ENCODE measurements at regions not wholly inside any gene's neighbourhood (a gene's known extent, or its start where the extent isn't known, plus 50 kb on each side); places are given as distances from the start of the nearest gene placed in this dataset.
"Not testable (repeated sequence)": the region's sequence is repeated elsewhere in the genome, so short reads cannot be mapped to it uniquely, and the experiment has no call there.

DNA sequence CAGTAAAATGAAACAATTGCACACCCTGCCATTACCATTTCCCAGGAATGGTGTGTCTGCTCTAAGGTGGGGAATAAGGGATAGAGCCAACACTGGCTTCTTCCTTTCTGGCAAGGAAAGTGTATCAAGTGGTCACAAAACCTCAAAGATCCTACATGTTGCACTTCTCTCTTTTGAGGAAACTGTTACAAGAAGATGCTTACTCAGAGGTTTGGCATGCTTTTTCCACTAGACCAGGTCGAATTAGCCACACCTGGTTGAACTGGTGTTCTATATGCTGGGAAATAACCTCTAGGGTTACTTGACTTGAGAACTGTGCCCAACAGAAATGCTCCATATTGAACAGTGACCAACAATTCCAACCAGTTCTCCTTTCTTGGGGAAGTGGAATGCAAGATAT is 102.9 kb downstream of the LRRN1 start:
- DNase-seq (ENCODE audit: low spot score) = no peak

DNA sequence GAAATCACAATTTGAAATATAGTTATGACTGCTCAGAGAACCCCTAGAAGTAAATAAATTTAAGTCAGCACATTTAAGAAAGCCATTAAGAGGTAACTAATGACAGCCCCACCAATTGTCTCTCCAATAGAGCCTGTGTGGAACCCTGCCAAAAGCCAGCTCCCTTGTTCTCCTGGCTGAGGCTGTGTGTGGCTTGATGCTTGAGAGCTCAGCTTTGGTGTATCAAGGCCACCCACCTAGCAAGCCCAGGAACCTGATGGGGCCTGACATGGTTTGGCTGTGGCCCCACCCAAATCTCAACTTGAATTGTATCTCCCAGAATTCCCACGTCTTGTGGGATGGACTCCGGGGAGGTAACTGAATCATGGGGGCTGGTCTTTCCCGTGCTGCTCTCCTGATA is 106.9 kb downstream of the LRRN1 start:
- no peak for DNase-seq (ENCODE audit: low spot score)

DNA sequence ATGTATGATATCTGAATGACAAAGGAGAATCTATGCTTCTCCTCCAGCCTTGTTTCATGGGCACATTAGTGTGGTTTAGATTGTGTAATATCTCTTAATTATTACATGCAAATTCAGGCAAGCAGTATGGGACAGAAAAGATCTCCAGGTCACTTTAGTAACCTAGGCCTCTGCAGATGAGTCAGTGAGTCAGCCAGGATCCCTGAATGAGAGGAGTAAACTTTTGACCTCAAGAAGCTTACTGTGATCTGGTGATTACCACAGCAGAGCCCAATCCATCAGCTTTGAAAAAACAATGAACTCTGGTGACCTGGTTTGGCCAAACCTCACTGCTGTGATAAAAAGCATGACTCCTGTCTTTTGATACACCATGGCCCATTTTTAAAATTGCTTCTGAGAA is 107.8 kb downstream of the LRRN1 start:
- no peak for DNase-seq (ENCODE audit: low spot score)

DNA sequence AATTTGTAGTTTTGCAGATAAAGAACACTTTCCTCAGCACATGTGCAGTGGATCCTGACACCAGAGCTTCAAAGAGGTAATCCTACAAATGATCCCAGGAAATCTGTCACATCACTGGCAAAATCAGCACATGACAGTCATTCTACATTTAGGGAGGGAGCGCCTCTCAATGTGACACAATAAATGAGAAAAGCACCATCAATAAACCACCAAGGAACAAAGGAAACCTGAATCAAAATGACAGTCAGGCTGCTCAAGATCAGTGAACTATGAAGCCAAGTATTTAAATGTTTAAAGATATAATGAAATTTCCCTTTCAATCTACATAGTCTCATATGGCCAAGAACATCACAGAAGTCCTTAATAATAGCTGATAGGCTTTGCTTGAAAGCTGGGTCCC is 119.5 kb downstream of the LRRN1 start:
- DNase-seq (ENCODE audit: low spot score) = no peak

DNA sequence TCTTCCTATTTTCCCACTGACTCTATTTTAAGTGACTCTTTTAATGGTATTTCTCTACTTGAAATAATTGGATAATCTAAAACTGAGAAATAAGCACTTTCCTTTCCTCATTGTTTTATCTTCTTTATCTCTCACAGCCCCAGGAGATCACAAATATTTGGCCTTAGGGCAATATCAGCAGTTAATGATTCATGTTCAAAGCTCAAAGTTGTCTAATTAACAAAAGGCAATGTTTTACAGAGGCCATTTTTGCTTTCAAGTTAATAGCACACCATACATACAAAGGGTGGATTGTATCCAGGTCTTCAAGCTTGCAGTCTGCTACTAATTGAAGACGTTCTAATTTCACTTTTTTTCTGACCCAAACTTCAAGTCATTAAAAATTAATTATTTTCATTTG is 120.1 kb downstream of the LRRN1 start:
- no peak for DNase-seq (ENCODE audit: low spot score)

DNA sequence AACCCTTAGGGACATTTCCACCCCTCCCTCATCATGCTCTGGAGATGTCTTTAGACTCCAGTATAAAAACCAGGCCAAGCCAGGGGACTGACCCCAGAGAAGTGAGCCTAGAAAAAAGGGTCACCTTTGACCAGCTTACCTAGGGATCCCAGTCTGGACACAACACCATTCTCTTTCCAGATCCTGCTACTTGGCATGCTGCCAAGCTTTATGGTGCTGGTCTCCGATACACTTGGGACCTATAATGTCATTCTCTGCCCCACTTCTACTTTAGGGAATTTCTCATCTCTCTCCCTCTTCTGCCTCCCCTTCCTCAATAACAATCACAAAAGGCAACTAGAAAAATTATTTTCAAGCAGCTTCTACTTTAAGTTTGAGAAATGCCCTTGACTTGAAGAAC is 124.4 kb downstream of the LRRN1 start:
- no peak for DNase-seq (ENCODE audit: low spot score)

DNA sequence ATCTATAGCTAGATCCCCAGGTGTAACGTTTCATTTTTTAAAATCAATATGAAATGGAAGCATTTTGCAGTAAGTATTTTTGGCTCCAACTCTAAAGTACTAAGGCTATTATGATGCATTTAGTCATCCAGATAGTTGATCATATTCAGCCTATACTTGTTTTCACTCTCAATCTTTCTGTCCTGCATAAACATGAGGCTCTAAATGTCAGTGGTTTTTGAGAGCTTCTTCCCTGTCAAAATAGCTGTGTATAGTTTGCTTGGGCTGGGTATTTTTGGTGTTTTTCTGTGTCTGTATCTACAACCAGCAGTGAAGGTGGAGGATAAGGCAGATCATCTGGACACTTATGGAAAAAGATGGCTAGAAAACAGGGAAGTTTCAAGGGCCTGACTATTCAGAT is 128.0 kb downstream of the LRRN1 start:
- DNase-seq (ENCODE audit: low spot score) = no peak

DNA sequence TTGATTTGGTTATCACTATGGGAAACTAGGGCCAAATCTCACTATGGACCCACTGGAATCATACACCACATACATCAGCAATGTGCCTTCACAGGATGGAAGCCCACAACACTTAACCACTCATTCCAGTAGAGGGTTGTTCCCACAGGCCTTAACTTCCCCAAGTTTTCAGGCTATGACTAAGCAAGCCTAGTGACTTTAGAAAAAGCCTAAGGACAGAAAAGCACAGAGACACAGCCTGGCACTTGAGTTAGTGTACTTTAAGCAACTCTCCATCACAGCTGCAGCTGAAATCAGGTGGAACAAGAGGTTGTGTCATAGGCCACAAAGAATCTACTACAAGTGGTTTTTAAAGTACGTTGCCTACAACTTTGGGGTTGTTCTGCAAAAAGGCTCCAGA is 128.7 kb downstream of the LRRN1 start:
- DNase-seq (ENCODE audit: low spot score) = no peak

DNA sequence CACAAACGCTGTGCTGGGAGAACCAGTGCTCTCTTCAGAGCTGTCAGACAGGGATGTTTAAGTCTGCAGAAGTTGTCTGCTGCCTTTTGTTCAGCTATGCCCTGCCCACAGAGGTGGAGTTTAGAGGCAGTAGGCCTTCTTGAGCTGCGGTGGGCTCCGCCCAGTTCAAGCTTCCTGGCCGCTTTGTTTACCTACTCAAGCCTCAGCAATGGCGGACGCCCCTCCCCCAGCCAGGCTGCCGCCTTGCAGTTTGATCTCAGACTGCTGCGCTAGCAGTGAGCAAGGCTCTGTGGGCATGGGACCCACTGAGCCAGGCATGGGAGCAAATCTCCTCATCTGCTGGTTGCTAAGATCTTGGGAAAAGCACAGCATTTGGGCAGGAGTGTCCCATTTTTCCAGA is 142.1 kb downstream of the LRRN1 start:
- not testable (repeated sequence) for DNase-seq (ENCODE audit: low spot score)

DNA sequence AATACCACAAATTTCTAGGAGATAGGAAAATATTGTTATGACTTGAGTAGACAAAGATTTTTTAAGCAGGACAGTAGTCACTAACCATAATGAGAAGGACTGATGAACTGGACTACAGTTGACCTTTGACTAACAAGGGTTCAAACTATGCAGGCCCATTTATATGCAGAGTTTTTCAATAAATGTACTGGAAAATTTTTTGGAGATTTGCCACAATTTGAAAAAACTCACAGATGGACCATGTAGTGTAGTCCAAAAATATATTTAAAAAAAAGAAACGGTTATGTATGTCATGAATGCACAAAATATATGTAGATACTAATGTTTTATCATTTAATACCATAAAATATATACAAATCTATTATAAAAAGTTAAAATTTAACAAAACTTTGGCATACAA is 151.8 kb downstream of the LRRN1 start:
- no peak for DNase-seq (ENCODE audit: low spot score)

DNA sequence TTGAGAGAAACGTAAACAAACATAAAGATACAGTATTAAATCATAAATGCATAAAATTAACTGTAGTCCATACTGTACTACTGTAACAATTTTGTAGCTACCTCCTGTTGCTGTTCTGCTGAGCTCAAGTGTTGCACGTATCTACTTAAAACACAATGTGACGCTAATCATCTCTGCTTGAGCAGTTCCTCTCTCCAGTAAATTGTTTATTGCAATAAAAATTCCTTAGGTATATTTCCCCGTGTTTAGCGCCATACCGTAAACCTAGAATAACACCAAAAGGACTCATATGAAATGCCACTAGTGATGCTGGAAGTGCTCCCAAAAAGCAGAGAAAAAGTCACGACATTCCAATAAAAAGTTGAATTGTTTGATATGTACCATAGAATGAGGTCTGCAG is 152.3 kb downstream of the LRRN1 start:
- DNase-seq (ENCODE audit: low spot score) = no peak

DNA sequence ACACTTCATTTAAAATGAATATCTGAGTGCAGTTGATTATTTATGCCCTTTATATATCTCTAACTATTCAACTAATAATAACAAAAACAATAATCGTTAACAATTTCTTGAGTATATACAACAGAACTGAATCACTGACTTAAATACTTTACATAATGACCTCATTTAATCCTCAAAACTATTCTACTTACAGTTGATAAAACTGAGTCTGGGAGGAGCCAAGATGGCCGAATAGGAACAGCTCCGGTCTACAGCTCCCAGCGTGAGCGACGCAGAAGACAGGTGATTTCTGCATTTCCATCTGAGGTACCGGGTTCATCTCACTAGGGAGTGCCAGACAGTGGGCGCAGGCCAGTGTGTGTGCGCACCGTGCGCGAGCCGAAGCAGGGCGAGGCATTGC is 163.6 kb downstream of the LRRN1 start:
- DNase-seq (ENCODE audit: low spot score) = not testable (repeated sequence)

DNA sequence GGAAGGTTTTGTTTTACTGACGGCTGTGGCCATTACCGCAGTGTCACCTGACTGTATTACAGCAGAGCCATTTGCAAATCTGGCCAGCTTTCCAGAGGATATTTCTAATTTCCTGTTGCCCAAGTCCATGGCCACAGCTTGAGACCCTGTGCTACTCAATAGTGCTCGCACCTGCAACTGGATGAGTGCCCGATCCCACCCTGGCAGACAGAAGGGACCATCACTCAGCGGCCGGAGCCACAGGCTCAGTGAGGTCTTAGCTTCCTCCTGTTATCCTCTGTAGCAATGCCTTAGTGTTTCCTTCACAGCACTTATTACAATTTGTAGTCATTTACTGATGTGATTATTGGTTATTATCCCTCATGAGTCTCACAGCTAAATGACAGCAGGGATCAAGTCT is 184.8 kb downstream of the LRRN1 start:
- DNase-seq (ENCODE audit: low spot score) = no peak

DNA sequence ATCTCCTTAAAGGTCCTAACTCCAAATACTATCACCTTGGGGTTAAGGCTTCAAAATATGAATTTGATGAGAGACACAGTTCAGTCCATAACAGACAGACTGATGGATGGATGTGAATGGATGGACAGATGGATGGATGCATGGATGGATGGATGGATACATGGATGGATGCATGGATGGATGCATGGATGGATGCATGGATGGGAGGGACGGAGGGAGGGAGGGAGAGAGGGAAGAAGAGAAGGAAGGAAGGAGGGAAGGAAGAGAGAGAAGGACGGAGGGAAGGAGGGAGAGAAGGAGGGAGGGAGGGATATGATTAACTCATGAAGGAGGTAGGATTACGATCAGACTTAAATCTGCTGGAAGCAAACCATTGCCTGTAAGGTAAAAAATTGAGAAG is 192.4 kb downstream of the LRRN1 start:
- no peak for DNase-seq (ENCODE audit: low spot score)

DNA sequence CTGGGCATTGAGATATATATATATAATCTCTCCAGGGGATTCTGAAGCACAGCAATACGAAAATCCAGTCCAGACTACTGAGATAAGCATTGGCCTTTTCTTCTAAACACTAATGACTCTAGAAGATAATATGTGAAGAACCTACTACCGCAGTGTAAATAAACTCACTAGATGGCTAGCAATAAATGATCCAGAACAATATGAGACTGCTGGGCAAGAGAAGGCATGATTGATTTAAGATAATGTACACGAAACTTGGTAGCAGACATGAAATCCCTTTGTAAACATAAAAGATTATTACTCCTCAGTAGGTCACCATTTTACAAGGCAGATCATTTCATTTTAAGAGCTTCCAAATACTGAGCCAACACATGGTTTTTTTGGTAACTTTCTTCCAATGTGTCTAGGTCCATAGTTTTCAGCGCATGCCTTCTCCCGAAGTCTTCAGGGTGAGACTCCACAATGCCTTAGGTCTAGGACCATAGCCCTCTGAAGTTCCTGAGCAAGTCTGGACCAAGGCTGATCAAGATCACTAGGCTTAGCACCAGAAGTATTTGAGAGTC is 193.2 kb downstream of the LRRN1 start:
- DNase-seq (ENCODE audit: low spot score) = no peak

DNA sequence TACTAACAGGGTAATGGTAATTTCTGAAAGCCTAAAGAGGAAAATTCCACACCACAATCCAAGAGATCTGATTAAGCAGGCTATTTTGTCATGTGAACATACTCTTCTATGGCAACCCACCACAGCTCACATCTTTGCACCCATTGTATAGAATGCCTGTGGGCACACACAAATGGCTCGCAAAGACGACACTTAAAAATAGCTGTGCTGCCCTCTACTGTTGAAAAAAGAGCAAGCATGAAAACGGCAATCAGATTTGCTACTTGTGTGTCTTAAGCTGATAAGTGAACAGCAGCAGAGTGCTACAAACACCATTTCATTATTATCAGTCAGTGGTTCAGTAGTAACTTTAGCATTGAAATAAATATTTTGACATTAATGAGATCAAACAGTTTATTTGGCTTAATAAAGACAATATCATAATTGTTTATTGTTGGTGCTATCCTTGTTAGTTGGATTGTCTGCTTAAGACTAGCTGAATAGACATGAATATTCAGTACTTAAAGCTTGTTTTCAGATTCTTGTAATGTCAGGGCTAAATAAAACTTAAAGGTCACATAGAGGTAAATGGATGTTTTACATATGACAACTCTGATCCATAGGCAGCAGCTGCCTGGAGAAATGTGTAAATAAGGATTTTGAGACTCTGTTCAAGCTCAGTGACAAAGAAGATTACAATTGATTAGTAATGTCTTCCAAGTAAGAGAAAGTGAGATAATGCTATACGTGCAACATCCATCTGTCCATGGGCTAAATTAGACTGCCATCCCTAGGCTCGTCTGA is 199.1 kb downstream of the LRRN1 start:
- peak; percentile 51 for DNase-seq (ENCODE audit: low spot score)

DNA sequence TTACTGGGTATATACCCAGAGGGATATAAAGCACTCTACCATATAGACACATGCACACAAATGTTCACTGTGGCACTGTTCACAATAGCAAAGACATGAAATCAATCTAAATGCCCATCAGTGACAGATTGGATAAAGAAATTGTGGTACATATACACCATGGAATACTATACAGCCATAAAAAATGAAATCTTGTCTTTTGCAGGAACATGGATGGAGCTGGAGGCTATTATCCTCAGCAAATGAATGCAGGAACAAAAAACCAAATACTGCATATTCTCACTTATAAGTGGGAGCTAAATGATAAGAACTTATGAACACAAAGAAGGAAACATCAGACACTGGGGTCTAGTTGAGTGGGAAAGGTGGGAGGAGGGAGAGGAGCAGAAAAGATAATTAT is 200.1 kb downstream of the LRRN1 start:
- not testable (repeated sequence) for DNase-seq (ENCODE audit: low spot score)

DNA sequence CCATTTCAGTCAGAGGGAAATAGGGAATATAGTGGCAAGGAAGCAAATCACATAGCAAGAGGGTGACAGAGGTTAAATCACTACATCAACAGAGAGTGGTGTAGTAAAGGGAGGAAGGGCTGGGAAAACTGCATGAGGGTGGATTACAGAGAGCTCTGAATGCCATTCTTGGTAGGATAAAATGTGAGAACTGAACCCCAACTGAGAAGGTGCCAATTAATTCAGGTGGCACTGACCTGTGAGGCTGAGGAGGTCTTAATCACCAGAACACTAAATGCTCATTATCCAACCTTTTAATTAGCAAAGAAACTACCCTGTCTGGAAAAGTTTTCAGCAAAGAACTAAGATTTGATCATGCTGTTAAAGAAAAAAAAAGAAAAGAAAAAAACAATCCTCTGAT is 202.7 kb downstream of the LRRN1 start:
- DNase-seq (ENCODE audit: low spot score) = no peak

DNA sequence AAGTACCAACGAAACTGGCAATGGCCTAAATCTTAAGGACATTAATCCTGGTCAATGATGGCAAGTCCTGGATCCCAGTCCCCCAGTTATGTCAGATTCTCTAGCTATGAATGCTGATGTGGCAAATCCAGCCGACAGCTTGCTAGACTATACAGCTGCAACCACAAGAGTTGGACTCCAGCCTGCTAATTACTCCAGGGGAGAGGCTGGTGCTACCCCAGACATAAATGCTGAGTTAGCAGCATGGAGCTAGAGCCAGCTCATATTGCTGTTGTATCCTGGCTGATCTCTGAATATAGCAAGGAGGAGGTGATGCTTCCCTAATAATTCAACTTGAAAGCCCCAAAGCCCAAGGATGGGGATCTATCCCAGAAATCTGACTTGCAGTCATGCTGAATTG is 207.1 kb downstream of the LRRN1 start:
- no peak for DNase-seq (ENCODE audit: low spot score)

DNA sequence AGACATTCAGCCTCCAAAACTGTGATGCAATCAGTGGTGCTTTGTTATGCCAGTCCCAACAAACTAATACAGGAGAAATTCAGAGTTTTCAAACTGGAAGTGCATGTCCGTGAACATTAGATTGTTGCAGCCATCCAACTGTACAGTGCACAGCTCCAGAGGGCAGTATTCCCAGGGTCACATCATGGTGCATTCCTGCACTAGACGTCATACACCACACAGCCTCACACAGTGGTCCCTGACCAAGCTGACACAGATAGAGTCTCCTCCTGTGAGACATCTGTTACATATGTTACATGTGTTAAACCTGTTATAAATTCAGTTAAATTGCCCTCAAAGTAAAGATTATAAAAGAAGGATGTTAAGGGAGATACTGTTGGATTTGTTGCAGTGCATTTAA is 209.0 kb downstream of the LRRN1 start:
- no peak for DNase-seq (ENCODE audit: low spot score)

DNA sequence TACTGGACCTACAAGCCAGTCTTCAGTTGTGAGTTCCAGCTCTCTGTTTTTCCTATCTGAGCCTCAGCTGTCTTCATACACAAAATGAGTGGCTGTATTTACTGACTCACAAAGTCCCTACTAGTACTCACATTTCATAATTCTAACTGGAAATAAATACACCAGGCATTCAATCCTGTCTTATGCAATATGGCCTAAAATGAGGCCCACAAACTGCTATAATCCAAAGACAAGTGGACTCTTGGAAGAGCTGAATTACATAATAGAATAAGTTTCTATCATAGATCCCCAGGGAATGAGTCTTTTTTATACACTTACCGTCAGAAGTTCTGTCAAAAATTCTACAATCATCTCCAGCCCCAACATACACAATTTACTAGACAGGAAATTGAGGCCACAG is 211.9 kb downstream of the LRRN1 start:
- no peak for DNase-seq (ENCODE audit: low spot score)

DNA sequence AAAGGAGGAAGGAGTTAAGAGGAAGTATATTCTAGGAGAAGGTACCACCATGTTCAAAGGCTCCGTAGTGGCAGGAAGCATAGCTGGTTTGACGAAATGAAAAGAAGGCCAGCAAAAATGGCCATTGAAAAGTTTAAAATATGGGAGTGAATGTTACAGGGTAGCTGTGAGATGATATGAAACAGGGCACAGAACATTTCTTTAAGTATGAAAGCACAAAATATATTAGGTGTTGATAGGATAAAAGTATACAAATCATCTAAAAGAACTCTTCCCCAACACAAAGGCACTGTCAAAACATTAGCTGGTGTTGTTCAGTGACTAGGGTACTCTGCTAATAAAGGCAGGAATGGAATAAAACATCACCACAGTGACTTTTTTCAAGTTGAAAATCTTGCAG is 216.2 kb downstream of the LRRN1 start:
- no peak for DNase-seq (ENCODE audit: low spot score)

DNA sequence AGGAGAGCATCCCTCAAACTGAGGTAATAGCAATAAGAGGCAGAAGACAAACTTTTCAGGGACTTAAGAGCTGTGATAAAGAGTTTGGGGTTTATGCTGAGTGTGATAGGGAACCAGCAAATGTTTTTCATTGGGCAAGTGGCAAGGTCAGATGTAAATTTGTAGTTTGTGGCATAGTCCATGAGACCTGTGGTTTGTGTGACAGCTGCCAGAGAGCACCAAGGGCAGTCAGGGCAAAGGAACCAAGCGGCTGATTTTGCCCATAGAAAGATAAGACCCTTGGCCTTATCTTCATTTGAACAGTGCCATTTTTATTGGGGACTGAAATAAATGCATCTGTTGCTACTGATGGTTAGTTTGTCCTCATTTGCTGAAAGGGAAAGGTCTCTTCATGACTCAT is 220.3 kb downstream of the LRRN1 start:
- DNase-seq (ENCODE audit: low spot score) = no peak

DNA sequence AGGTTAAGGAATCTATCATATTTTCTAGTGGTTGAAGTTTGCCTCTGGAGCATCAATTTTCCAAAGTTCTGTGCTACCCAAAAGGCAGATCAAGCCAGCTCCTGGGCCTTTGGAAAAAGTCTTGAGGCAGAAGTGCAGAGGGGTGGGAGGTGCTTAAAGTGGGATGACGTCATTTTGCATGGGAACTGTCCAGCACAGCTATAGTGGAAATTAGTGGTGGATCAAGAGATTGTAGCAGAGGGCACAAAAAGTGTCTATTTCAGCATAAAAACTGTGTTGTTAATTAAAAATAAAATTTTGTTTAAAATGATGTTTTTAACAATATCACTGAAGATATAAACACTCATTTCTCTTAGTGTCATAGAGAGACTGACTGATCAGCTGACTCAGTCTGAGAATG is 221.9 kb downstream of the LRRN1 start:
- no peak for DNase-seq (ENCODE audit: low spot score)
